ENCODE measurements at regions not wholly inside any gene's neighbourhood (a gene's known extent, or its start where the extent isn't known, plus 50 kb on each side); places are given as distances from the start of the nearest gene placed in this dataset.

GRCh38 chr5:174877987-174878386 is 153.6 kb downstream of the MSX2 start:
- H2AFZ ChIP-seq = no peak overlapping the region
- H3K27ac ChIP-seq = no peak overlapping the region
- no peak overlapping the region for H3K4me3 ChIP-seq
- in situ Hi-C loops (cut with MboI) = no loop called here
- no peaks in the 10 kb centered on the region for H4K20me1 ChIP-seq (ENCODE audit: insufficient read depth)
- H3K9me3 ChIP-seq (ENCODE audit: low read depth) = no peaks in the 10 kb centered on the region
- H3K79me2 ChIP-seq (ENCODE audit: insufficient read depth) = no peaks in the 10 kb centered on the region
- no peaks in the 10 kb centered on the region for H3K27me3 ChIP-seq (replicated peaks; ENCODE audit: insufficient read depth)
- TF ChIP-seq EZH2 (IDR thresholded peaks at IDR 0.05; ENCODE audit: insufficient read depth, poor library complexity, severe bottlenecking) = no peak
- no peak for TF ChIP-seq EZH2phosphoT487 (IDR thresholded peaks at IDR 0.05; ENCODE audit: insufficient read depth, low read depth)
- H3K9ac ChIP-seq = no peak overlapping the region
- H3K4me1 ChIP-seq (ENCODE audit: insufficient read depth) = no peaks in the 10 kb centered on the region
- no peaks in the 10 kb centered on the region for H3K36me3 ChIP-seq (ENCODE audit: low read depth)
- H3K4me2 ChIP-seq (ENCODE audit: unreplicated experiment) = no peak overlapping the region
- WGBS, 2 experiments (ENCODE audit: low coverage in 1 of 2, low lambda C conversion rate in 2 of 2, missing lambda C conversion rate in 2 of 2) = 65 to 70% methylated on average over 1 of the region's 1 CpG
- no peak for DNase-seq
- no peaks in the 10 kb centered on the region for H3K9me2 ChIP-seq (ENCODE audit: insufficient read depth)
- H3F3A ChIP-seq (ENCODE audit: insufficient read depth) = no peaks in the 10 kb centered on the region

GRCh38 chr5:174872271-174872670 is 147.9 kb downstream of the MSX2 start:
- Histone ChIP-seq H3K9me2 (ENCODE audit: insufficient read depth) (no peaks in the 10 kb centered on the region), H3K27ac (no peak overlapping the region), H3K4me2 (ENCODE audit: unreplicated experiment) (no peak overlapping the region), H3K27me3 (replicated peaks; ENCODE audit: insufficient read depth) (0 out of 2 replicates have a peak, but pooled peaks cover 5% of the 10 kb centered on the region), H3K79me2 (ENCODE audit: insufficient read depth) (no peaks in the 10 kb centered on the region), H3K4me3 (no peak overlapping the region), H3K36me3 (ENCODE audit: low read depth) (no peaks in the 10 kb centered on the region), H3K4me1 (ENCODE audit: insufficient read depth) (no peaks in the 10 kb centered on the region), H3K9me3 (ENCODE audit: low read depth) (no peaks in the 10 kb centered on the region), H4K20me1 (ENCODE audit: insufficient read depth) (no peaks in the 10 kb centered on the region), H3K9ac (no peak overlapping the region), H3F3A (ENCODE audit: insufficient read depth) (no peaks in the 10 kb centered on the region), H2AFZ (no peak overlapping the region)
- TF ChIP-seq EZH2phosphoT487 (IDR thresholded peaks at IDR 0.05; ENCODE audit: insufficient read depth, low read depth) (no peak), EZH2 (IDR thresholded peaks at IDR 0.05; ENCODE audit: insufficient read depth, poor library complexity, severe bottlenecking) (no peak)
- 26 to 29% methylated on average over 1 of the region's 1 CpG for WGBS, 2 experiments (ENCODE audit: low coverage in 1 of 2, low lambda C conversion rate in 2 of 2, missing lambda C conversion rate in 2 of 2)
- no peak for DNase-seq
- in situ Hi-C loops (cut with MboI) = no loop called here

- Histone ChIP-seq H3K4me3 (no peak overlapping the region), H3K9me2 (ENCODE audit: insufficient read depth) (no peaks in the 10 kb centered on the region), H3K9ac (no peak overlapping the region), H3K4me1 (ENCODE audit: insufficient read depth) (no peaks in the 10 kb centered on the region), H3K27ac (no peak overlapping the region), H3K9me3 (ENCODE audit: low read depth) (no peaks in the 10 kb centered on the region), H3K79me2 (ENCODE audit: insufficient read depth) (no peaks in the 10 kb centered on the region), H3F3A (ENCODE audit: insufficient read depth) (no peaks in the 10 kb centered on the region), H4K20me1 (ENCODE audit: insufficient read depth) (no peaks in the 10 kb centered on the region), H2AFZ (no peak overlapping the region), H3K27me3 (replicated peaks; ENCODE audit: insufficient read depth) (peaks cover 14% of the 10 kb centered on the region), H3K36me3 (ENCODE audit: low read depth) (no peaks in the 10 kb centered on the region), H3K4me2 (ENCODE audit: unreplicated experiment) (no peak overlapping the region)
- no peak for TF ChIP-seq EZH2phosphoT487 (IDR thresholded peaks at IDR 0.05; ENCODE audit: insufficient read depth, low read depth)
- TF ChIP-seq EZH2 (IDR thresholded peaks at IDR 0.05; ENCODE audit: insufficient read depth, poor library complexity, severe bottlenecking) = no peak
- WGBS, 2 experiments (ENCODE audit: low coverage in 1 of 2, low lambda C conversion rate in 2 of 2, missing lambda C conversion rate in 2 of 2) = 43 to 46% methylated on average over 5 of the region's 5 CpGs
- in situ Hi-C loops (cut with MboI) = no loop called here
- peak; percentile 35 for DNase-seq
Measured at GRCh38 chr5:174852143-174852542, 127.8 kb downstream of the MSX2 start.

GRCh38 chr5:174850565-174851169 is 126.3 kb downstream of the MSX2 start:
- 36 to 47% methylated on average over 4 of the region's 4 CpGs for WGBS, 2 experiments (ENCODE audit: low coverage in 1 of 2, low lambda C conversion rate in 2 of 2, missing lambda C conversion rate in 2 of 2)
- in situ Hi-C loops (cut with MboI) = no loop called here
- no peak overlapping the region for H3K4me2 ChIP-seq (ENCODE audit: unreplicated experiment)
- no peak for DNase-seq
- H3K4me3 ChIP-seq = no peak overlapping the region
- no peak overlapping the region for H2AFZ ChIP-seq
- H3K9me2 ChIP-seq (ENCODE audit: insufficient read depth) = no peaks in the 10 kb centered on the region
- TF ChIP-seq EZH2 (IDR thresholded peaks at IDR 0.05; ENCODE audit: insufficient read depth, poor library complexity, severe bottlenecking) (no peak), EZH2phosphoT487 (IDR thresholded peaks at IDR 0.05; ENCODE audit: insufficient read depth, low read depth) (no peak)
- no peaks in the 10 kb centered on the region for H3F3A ChIP-seq (ENCODE audit: insufficient read depth)
- H3K4me1 ChIP-seq (ENCODE audit: insufficient read depth) = no peaks in the 10 kb centered on the region
- no peaks in the 10 kb centered on the region for H3K9me3 ChIP-seq (ENCODE audit: low read depth)
- H3K9ac ChIP-seq = no peak overlapping the region
- no peak overlapping the region for H3K27ac ChIP-seq
- no peaks in the 10 kb centered on the region for H3K79me2 ChIP-seq (ENCODE audit: insufficient read depth)
- peaks cover 10% of the 10 kb centered on the region for H3K27me3 ChIP-seq (replicated peaks; ENCODE audit: insufficient read depth)
- H3K36me3 ChIP-seq (ENCODE audit: low read depth) = no peaks in the 10 kb centered on the region
- no peaks in the 10 kb centered on the region for H4K20me1 ChIP-seq (ENCODE audit: insufficient read depth)

GRCh38 chr5:174849426-174849825 is 125.0 kb downstream of the MSX2 start:
- H3K79me2 ChIP-seq (ENCODE audit: insufficient read depth) = no peaks in the 10 kb centered on the region
- no peaks in the 10 kb centered on the region for H3K4me1 ChIP-seq (ENCODE audit: insufficient read depth)
- no peak overlapping the region for H2AFZ ChIP-seq
- H3K4me3 ChIP-seq = no peak overlapping the region
- no peak overlapping the region for H3K9ac ChIP-seq
- no peaks in the 10 kb centered on the region for H3K9me3 ChIP-seq (ENCODE audit: low read depth)
- 37 to 46% methylated on average over 7 of the region's 7 CpGs for WGBS, 2 experiments (ENCODE audit: low coverage in 1 of 2, low lambda C conversion rate in 2 of 2, missing lambda C conversion rate in 2 of 2)
- H3K27me3 ChIP-seq (replicated peaks; ENCODE audit: insufficient read depth) = peaks cover 10% of the 10 kb centered on the region
- no peak for DNase-seq
- H3K27ac ChIP-seq = no peak overlapping the region
- no peaks in the 10 kb centered on the region for H3F3A ChIP-seq (ENCODE audit: insufficient read depth)
- H3K9me2 ChIP-seq (ENCODE audit: insufficient read depth) = no peaks in the 10 kb centered on the region
- H3K4me2 ChIP-seq (ENCODE audit: unreplicated experiment) = no peak overlapping the region
- in situ Hi-C loops (cut with MboI) = no loop called here
- TF ChIP-seq EZH2phosphoT487 (IDR thresholded peaks at IDR 0.05; ENCODE audit: insufficient read depth, low read depth) (no peak), EZH2 (IDR thresholded peaks at IDR 0.05; ENCODE audit: insufficient read depth, poor library complexity, severe bottlenecking) (no peak)
- no peaks in the 10 kb centered on the region for H4K20me1 ChIP-seq (ENCODE audit: insufficient read depth)
- no peaks in the 10 kb centered on the region for H3K36me3 ChIP-seq (ENCODE audit: low read depth)
